GM12872 (cell line): ENCODE measurements at regions not wholly inside any gene's neighbourhood (a gene's known extent, or its start where the extent isn't known, plus 50 kb on each side); places are given as distances from the start of the nearest gene placed in this dataset.

Experiments
- TF ChIP-seq, protein P1 (sequence below): IDR thresholded peaks from 3 replicates; pipeline ENCODE4 v1.5.1; 2011; ENCODE audit warnings: low read depth, mild to moderate bottlenecking, low read length, moderate library complexity; ENCODE audit not compliant: insufficient read depth

DNA sequence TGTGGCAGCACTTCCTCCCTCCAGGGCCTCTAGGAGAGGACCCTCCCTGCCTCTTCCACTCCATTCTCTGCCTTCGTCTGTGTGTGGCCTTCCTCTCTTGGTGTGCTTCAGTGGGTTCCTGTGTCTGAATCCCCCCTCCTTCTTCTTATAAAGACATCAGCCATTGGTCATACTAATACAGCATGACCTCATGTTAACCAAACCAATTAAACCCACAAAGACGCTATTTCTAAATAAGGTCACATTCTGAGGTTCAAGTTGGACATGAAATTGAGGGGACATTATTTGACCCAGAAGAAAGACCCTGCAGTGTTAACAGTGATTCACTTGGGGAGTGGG is 398.6 kb downstream of the SHANK2 start:
- TF ChIP-seq, protein P1, sequence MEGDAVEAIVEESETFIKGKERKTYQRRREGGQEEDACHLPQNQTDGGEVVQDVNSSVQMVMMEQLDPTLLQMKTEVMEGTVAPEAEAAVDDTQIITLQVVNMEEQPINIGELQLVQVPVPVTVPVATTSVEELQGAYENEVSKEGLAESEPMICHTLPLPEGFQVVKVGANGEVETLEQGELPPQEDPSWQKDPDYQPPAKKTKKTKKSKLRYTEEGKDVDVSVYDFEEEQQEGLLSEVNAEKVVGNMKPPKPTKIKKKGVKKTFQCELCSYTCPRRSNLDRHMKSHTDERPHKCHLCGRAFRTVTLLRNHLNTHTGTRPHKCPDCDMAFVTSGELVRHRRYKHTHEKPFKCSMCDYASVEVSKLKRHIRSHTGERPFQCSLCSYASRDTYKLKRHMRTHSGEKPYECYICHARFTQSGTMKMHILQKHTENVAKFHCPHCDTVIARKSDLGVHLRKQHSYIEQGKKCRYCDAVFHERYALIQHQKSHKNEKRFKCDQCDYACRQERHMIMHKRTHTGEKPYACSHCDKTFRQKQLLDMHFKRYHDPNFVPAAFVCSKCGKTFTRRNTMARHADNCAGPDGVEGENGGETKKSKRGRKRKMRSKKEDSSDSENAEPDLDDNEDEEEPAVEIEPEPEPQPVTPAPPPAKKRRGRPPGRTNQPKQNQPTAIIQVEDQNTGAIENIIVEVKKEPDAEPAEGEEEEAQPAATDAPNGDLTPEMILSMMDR, result no peak

DNA sequence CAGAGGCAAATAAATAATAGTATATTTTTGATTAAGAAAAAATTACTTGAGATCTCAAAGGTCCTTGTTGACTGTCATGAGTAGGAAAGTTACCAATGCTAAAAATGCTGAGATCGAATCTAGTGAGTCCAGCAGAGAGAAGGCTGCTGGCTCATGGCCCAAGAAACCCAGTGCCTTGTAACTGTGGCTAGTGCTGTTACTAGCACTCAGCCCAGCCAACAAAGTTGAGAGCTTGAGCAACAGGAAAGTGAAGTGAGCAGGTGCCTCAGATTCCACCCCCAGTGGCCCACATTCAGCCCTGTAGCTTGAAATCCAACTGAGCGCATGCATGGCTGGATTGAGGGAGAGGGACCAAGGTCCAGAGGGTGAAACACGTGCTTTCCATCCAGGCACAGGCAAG is 398.2 kb downstream of the SHANK2 start:
- TF ChIP-seq, protein P1, result no peak

DNA sequence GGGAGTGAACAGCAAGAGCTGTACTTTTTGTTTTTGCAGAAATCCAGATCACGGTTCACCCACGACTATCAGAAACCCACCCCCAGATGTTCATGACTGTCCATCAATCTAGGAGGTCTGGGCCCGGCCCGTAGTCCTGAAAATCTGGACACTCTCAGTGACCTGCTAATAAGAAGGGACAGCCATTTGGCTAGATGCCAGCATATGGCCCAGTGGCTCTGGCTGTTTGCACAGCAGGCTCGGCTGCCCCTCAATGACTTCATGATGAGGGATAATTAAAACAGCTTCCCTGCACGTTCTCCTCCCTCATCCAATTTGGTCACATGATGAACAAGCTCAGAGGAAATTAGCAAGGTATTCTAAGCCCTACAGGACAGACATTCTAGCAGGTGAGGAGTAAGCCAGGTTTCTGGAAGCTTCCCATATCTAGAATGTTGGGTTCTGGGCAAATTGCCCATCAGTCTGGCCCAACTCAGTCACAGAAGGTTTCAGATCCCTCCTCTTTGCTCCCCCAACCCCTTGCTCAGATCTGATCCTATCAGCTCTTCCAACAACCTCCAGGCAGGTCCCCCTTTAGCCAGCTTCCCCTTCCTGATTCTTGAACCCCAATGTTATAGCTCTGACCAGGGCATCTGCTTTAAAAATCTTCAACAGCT is 397.3 kb downstream of the SHANK2 start:
- TF ChIP-seq, protein P1, result no peak

DNA sequence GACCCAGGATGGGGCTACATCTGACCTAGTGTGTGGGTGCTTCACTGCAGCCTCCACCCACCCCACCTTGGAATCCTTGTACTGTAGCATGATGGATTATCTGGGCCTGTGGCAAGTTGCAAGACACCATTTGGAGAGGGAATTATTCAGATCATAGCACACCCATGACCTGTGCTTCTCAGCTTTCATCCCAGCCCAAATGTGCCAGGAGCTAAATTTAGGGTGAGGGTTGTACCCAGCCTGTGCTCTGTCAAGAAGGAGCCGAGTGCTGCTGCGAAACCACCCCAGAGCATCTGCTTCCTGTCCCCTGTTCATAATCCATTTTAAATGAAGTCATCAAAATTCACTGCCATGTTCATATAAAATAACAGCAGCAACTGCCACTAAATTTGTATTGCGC is 394.5 kb downstream of the SHANK2 start:
- TF ChIP-seq, protein P1, result no peak

DNA sequence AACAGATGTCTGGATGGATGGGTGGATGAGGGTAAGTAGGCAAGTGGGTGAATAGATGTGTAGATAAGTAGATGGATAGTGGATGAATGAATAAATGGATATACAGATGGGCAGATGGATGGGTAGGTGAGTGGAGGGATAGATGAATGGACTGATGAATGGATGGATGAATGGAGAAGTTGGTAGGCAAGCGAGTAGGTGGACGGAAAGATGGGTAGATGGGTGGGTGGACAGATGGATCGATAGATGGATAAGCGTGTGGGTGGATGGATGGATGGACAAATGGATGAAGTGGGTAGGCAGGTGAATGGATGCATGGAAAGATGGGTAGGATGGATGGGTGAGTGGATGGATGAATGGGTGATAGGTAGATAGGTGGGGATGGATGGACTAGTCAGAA is 393.2 kb downstream of the SHANK2 start:
- TF ChIP-seq, protein P1, result no peak

DNA sequence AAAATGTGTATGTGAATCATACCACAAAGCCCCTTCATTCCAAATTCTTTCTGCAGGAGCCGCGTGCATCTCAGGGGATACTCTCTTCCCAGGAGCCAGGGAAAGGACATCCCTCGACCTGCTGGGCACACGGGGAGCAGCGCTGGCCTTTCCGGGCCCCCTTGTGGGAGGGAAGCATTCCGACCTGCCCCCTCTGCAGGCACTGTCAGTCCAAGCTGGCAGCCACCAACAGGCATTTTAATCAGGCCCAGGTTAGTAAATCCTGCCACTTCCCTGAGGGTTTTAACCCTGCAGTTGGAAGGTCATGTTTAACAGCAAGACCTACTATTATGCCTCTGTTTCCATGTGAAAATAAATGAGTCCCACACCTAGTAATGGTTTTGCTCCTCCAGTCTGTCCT is 391.5 kb downstream of the SHANK2 start:
- TF ChIP-seq, protein P1, result no peak

DNA sequence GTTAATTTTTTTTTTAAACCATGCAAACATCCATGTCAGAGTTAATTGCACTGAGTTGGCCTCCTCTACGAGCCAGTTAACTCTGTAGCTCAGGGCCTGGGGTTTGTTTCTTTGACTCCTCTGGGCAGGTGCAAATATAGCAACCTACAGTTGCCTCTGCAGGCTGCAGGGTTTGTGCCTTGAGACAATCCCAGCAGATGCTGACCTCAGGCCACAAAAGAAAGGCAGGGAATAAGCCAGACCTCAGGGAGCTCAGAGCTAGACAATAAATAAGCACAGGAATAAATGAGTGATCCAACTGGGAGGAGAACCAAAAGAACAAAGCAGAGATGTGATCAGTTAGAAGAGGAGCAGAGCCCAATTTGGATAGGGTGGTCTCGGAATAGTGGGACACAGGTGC is 390.8 kb downstream of the SHANK2 start:
- TF ChIP-seq, protein P1, result no peak

DNA sequence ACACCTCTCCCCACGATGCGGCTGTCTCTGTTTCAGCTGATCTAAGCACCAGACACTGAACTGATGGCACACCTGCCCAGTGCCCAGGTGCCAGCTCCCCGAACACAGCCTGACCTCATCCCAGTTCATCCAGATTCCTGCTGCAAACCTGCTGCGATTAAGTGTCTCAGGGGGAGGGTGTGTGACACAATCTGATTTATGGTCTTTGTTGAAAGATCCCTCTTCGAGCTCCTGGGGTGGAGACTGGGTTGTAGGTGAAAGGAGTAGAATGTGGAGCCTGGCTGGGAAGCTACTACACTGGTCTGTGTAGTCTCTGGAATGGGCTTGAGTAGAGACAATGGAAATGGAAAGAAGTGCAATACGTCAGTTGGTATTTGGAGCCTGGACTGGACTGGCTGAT is 390.3 kb downstream of the SHANK2 start:
- TF ChIP-seq, protein P1, result no peak
